CD4-positive, alpha-beta T cell treated with Interleukin-6 for 4 hours (primary cell): ENCODE measurements at regions not wholly inside any gene's neighbourhood (a gene's known extent, or its start where the extent isn't known, plus 50 kb on each side); places are given as distances from the start of the nearest gene placed in this dataset.
"Not testable (repeated sequence)": the region's sequence is repeated elsewhere in the genome, so short reads cannot be mapped to it uniquely, and the experiment has no call there.

Source experiments
- DNase-seq: peaks from one replicate; pipeline ENCODE4 v3.0.0-alpha.2; 2020; ENCODE audit warnings: mixed read lengths

DNA sequence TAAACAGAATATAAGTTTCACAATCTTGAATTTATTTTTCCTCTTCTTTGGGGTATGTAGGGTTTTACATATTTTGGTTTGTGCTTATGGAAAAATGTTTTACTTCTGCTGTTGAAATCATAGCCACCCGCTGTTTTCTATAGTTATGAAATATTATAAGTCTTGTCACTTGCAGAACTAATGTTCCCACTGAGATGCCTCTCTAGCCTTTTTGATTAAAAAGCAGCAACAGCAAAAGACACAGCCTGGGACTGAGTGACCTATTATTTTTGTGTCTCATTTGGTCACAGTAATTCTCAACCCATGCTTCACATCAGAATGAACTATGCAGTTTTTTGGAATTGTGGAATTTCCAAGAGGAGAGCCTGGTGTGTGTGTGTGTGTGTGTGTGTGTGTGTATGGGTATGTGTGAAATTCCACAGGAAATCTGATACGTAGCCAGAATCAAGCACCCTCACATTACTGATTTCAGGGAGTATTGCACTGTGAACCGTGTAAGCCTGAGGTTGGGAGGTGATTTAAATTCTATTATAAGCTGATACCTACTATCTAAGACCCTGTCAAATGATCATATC, 55.7 kb upstream of the FRMD6 start:
- no peak for DNase-seq

DNA sequence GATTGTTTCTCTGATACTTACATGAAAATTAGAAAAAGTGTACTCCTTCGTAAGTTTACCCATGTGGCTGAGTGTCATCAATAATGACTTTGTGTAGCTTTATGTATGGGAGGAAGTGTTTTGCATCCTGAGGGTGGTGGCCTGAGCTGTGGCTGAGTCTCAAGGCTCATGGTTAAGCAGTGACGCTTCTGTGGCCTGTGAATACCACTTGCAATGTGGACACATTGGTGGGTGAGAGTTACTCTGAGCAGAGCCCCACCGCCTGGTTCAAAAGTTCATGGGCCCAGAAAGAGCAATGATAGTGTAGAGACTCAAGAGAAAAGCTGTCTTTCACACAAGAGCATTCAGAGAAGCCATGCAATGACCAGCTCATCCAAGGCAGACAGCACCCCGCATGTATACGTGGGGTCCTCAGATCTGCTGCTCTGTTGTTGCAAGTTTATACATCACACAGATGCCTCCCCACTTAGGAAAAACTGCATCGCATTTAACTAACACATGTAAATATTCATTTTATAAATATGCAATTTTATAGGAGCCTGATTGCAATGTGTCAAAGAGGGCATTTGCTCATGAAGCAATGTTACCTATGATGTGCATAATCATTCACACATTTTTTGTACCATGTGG, 55.1 kb upstream of the FRMD6 start:
- DNase-seq: no peak

DNA sequence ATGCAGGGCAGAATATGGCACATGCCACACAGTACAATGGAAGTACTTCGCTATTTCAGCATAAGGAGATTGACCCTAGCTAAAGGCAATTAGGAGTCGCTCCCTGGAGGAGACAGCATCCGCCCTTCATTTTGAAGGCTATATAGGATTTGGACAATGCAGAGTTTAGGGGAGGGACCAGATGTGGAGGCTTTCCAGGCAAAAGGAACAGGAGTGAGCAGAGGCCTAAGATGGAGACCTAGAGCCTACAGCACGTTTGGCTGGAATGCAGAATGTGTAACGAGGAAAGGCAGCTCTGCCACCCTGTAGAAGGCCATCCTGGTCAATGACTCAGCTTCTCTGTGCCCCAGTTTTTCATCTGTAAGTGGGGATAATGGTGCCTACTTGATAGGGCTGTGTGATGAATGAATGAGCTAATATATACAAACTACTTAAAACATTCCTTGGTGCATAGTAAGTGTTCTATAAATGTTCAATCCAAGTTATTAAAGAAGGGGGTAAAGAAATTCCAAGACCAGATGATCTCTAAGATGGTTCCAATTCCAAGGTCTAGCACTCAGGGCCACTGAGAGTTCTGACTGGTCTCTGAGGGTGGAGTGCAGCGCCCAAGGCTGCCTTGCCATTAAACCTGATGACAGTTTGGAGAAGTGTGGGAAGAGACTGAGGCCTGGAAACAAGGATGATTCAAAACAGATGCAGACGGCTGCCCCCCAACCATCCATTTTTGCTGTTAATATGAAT, 54.3 kb upstream of the FRMD6 start:
- no peak for DNase-seq

DNA sequence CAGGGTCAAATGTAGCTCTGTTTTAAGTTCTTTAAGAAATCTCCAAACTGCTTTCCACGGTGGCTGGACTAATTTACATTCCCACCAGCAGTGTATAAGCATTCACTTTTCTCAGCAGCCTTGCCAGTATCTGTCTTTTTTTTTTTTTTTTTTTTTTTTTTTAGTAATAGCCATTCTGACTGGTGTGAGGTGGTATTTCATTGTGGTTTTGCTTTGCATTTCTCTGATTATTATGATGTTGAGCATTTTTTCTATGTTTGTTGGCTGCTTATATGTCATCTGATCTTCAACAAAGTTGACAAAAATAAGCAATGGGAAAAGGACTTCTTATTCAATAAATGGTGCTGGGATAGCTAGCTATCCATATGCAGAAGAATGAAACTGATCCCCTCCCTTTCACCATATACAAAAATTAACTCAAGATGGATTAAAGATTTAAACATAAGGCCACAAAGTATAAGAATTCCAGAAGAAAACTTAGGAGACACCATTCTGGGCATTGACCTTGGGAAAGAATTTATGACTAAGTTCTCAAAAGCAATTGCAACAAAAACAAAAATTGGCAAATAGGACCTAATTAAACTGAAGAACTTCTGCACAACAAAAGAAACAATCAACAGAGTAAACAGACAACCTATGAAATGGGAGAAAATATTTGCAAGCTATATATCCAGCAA, 52.6 kb upstream of the FRMD6 start:
- DNase-seq: not testable (repeated sequence)

DNA sequence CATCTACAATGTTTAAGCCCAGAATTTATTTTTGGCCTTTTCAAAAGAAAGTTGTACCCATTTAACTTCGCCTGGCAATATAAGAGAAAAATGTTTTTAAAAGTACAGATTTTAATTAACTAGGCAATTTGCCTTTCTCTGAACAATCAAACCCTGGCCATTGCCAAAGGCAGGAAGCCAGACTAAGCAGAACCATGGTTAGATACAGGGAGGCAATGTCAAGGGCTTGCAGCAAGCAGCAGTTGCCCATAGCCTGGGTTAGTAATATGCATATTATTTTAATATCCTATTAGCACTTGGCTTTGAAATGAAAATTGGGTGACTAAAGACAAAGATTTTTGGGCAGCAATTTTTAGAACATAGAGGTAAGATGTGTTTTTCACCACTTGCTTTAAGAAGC, 51.1 kb upstream of the FRMD6 start:
- no peak for DNase-seq
